Tibial nerve (tissue), 3 donors: ENCODE measurements at regions not wholly inside any gene's neighbourhood (a gene's known extent, or its start where the extent isn't known, plus 50 kb on each side); places are given as distances from the start of the nearest gene placed in this dataset.

Experiments
- CTCF ChIP-seq, 5 experiments: fragments of 200-600 bp in 3 of 5; fragments of 450-650 bp in 2 of 5; sonication (generic) in 3 of 5; IDR thresholded peaks; one replicate each; pipeline ENCODE4 v1.5.1; 2016 to 2019; ENCODE audit warnings: antibody characterized with exemption in 5 of 5, mild to moderate bottlenecking in 3 of 5, moderate library complexity in 2 of 5
- POLR2A ChIP-seq, 2 donors: fragments of 450-650 bp; IDR thresholded peaks; one replicate each; pipeline ENCODE4 v1.6.1; 2017; ENCODE audit warnings: antibody characterized with exemption in 2 of 2, mild to moderate bottlenecking in 2 of 2, moderate library complexity in 2 of 2

GRCh38 chr10:29888321-29888720, 171.1 kb downstream of the JCAD start:
- TF ChIP-seq CTCF (IDR thresholded peaks at IDR 0.05) (no peak), POLR2A (IDR thresholded peaks at IDR 0.05) (no peak)
